ENCODE measurements at regions not wholly inside any gene's neighbourhood (a gene's known extent, or its start where the extent isn't known, plus 50 kb on each side); places are given as distances from the start of the nearest gene placed in this dataset.

- TF ChIP-seq CTCF (IDR thresholded peaks at IDR 0.05; ENCODE audit: low read length), result no peak
- TF ChIP-seq EZH2 (IDR thresholded peaks at IDR 0.05; ENCODE audit: borderline replicate concordance, low read length), result no peak
These were observed 744.4 kb upstream of the FANCL start for GRCh38 chr2:58985541-58985940.

Measured in OCI-LY1 (cell line).